Midbrain (tissue), 1 donor: ENCODE measurements at regions not wholly inside any gene's neighbourhood (a gene's known extent, or its start where the extent isn't known, plus 50 kb on each side); places are given as distances from the start of the nearest gene placed in this dataset.
"Not testable (repeated sequence)": the region's sequence is repeated elsewhere in the genome, so short reads cannot be mapped to it uniquely, and the experiment has no call there.

ENCODE experiments used
- DNase-seq: peaks from one replicate; lab custom pipeline; 2025; lab: John Stamatoyannopoulos, UW

DNA sequence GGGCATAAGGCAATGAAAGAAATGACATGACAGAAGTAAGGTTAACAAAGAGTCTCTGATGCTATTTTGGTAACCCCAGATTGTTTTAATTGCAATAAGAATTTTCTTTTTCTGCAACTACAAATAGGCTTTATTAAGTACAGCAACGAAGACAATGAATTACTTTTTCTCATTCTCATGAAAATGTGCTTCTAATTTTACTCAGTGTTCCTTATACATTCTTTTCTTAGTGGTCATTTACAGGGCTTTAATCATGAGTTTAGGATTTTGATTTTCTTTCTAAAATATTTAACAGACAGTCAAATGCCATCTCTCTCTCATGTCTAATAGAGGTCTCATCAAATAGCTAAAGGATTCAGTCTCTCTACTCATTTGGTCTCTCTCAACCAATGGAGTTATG is 452.1 kb downstream of the RAP2B start:
- no peak for DNase-seq

DNA sequence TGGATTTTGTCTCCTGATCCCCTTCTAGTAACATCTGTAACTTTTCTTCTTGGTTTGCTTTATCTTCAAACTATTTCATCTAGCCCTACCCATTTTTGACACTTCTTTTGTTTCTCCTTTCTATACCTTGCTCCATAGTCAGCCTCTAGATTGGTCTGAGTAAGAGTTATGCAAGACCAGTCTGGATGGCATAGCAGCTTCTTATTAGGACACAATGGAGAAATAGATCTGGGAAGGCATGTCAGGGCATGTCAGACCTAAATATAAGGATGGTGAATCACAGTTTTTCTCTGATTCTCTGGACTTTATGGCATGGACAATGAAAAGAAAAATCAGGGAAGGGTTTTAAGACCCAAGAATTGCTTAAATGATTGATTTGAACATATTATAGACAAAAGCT is 452.5 kb downstream of the RAP2B start:
- no peak for DNase-seq

DNA sequence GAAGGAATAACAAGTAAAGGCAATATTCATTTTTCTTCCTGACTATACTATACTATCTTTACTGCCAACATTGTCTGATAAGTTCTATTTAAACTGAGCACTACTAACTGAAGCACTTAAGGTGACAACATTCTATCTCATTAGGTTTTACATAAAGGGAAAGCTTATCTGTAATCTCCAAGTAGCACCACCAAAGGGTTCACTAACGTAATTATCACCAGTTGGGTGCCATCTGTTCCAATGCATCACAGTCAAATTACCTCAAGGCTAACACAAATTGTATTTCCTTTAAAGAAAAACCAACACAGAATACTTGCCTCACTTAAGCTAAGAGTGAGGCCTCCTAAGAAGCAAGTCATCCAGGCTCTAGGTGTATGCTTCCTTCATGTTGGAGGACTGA is 453.8 kb downstream of the RAP2B start:
- DNase-seq, result no peak

DNA sequence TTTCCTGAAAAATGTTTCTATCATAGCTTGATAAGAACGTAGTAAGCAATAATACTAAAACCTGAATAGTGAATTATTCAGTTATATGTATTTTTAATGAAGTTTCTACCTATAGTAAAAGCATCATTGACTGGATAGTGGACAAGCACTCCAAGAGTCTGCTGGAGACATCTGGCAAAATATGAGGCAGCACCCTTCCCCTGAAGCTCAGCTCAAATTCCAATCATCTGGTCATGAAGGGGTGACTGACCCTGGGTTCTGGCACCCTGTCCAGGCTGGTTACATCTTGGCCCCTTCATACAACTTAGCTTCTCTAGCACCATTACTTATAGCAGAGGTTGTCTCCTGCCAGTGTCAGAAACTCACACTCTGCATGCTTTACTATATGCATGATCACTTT is 455.4 kb downstream of the RAP2B start:
- no peak for DNase-seq

DNA sequence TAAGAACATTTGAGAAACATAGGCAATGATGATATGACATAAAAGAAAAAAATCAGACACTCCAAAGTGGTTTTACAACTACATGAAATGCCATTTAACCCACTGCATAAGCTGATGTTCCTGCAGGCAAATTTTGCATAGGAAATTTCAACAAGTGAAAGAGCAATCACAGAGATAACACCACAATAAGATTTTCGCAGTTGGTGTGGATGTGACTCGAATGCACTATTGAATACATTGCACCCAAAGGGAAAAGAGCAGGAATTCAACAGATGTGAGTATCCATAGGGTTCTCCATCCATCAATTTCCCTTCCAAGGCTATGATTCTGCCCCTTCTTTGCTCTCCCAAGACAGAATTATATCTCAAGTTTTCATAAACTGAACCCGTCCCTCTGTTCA is 456.1 kb downstream of the RAP2B start:
- DNase-seq, result no peak

DNA sequence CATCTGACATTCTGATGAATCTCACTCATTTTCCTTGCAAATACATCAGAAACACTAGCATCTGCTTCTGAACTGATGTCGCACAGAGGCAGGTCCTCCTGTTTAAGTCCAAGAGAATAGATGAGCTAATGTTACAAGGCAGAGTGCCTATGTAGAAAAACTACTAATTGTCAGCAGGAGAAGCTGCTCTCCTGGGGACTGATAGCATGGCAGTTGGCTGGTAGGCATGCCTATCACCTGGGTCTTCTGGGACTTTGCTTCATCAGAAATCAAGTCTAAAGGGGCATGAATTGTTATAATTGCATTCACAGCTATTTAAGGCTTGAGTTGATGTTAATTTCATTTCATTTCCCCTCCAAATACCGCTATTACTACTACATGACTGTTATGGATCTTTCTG is 457.2 kb downstream of the RAP2B start:
- no peak for DNase-seq

DNA sequence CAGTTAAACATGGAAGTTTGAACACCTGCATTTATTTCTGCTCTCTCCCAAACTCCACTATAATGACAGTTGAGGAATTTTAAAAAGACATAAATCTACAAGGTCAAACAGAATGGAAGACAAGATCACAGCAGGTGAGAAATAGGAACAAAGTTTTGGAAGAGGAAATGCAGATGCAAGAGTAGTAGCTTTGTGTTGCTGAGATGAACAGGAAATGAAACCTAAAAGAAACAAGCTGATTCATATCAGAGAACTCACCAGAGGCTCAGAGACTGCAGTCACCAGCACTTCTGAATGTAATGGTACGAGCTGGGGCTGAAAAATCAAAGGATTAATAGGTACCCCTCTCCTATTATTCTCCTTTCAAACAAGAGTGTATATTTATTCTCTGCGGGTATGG is 459.9 kb downstream of the RAP2B start:
- no peak for DNase-seq

DNA sequence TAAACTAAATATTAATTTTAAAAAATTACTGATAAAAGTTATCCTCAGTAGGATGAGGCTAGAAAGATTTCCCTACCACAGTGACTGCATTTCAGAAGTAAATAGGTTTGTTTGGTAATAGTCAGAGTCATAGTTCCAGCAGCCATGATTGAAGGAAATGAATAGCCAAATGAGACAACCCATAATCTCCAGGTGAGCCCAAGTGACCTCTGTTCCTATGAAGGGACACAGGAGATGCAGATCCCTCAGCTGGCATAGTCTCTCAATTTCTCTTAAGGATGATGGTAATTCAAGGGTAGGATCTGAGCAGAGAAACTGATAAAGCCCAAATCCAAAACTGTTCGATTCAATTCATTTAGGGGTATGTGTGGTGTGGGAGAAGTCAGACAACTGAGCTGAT is 461.8 kb downstream of the RAP2B start:
- DNase-seq, result no peak

DNA sequence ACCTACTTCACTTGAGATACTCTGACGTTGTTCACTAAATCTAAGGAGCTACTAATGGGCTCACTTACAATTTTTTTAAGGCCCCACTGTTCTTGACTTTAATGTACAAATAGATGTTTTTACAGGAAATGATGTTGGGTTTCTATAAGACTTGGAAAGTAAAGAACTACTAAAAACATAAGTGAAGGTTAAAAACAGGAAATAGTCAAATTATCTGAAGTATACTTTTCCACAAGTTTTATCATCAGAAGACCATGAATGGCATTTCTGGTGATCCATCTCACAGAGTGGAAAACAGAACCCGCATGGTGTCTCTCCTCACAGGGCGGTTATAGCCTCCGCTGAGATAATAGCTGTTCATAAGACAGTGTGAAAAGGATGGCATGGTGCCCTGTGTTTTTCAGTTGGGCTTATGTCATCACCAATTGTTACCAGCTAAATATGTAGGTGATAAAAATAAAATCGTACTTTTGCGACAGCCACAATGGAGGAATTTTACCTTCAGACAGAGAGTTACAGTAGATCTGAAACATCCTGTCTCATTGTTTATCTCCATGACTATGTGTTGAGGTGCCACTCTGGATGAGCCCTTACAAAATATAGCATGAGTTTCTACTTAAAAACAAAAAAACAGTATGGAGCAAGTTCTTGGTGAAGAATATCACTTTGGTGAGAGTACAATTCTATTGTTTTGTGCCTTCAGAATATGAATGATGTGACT is 462.4 kb downstream of the RAP2B start:
- DNase-seq, result no peak

DNA sequence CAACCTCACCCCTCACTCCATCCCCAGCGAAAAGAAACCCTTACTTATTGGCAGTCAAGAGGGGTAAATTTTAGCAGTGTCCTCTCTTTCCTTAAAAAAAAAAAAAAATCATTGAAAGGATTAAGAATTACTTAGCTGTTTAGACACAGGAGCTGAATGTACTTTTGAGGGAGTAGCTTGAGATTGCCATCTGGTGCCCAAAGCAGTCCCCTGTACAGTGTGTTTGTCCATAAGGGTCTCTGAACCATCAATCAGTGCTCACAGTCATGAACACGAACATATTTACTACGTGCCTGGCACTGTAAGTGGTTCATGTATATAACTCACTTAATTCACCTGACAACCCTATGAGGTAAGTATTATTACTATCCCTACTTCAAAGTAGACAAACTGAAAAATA is 463.5 kb downstream of the RAP2B start:
- DNase-seq, result no peak

DNA sequence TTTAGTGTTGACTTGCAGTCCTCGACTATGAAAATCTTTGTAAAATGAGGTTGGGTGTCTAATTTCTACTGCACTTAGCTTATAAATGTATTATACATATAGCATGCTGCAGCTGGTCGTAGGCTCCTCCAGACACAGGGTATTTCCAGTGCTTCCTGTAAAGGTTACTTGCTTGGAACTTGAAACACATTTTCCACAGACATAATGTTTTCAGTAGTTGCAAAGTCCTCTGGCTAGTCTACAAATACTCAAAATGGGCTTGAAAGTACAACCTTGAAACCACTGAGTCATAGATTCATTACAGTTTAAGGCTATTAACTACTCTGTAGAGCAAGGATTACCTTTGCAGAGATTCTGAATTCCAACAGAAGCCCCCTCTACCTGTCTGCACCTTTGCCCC is 464.1 kb downstream of the RAP2B start:
- DNase-seq, result no peak

DNA sequence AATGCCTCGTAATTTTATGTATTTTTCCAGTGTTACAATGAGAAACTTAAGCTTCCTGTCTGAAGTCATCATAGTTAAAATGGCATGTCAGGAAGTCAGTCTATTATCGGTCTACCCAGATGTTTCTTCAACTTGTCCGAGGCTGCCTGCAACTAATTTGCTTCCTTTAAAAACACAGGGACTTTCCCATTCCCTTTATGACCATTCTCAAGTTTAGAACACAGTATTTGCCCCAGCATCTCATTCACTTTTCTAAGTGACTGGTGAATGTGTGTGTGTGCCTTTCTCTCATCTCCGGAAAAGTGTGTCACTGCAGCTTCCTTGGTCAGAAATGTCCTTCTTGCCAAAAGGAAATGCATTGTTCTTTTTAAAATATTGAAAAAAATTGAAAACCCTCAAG is 466.6 kb downstream of the RAP2B start:
- DNase-seq, result no peak

DNA sequence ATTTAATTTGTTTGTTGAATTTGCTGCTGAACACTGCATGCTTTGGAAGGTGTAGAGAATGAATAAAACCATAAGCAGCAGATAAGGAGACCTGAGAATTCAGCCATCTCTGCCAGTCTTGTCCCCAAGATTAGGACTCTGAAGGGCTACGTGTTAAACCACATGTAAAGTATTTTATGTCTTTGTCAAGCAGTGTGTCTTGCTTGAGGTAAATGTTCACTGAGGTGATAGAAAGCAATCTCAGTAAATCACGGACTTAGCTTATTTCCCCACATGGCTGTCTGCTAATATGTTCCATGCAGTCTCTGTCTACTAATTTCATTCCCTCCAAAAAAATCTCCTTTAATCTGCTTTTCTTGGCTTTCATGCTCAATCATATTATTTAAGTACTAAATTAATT is 467.1 kb downstream of the RAP2B start:
- no peak for DNase-seq

DNA sequence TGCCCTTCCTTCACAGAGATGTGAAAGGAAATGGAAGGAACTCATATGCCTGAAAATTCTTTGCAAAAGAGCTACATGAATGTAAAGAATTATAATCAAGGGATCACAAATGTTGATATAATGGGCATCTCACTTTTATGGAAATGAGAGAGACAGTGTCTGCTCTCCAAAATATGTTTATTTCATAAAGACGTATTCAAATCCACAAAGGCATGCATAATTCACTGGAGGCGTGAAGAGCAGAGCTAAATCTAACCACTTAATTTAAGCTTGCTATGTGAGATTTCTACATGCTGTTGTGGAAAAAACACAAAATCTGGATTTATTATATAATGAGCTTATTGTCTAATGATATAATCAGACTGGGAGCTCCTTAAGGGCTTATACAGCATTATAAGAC is 469.1 kb downstream of the RAP2B start:
- no peak for DNase-seq

DNA sequence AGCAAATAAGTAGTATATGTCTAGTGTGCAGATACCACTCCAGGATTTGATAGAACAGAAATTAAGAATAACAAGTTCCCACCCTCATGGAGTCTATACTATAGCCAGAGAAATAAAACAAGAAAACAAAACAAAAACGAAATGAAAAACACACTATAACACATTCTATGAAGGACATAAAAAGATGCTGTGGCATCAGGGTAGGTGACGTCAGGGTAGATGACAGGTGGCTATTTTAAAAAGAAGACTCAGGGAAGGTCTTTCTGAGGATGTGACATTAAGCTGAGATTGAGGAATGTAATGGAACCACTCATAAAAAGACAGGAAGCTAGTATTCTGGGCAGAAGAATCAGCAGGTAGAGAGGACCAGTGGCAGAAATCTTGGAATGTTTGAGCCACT is 469.6 kb downstream of the RAP2B start:
- DNase-seq, result no peak

DNA sequence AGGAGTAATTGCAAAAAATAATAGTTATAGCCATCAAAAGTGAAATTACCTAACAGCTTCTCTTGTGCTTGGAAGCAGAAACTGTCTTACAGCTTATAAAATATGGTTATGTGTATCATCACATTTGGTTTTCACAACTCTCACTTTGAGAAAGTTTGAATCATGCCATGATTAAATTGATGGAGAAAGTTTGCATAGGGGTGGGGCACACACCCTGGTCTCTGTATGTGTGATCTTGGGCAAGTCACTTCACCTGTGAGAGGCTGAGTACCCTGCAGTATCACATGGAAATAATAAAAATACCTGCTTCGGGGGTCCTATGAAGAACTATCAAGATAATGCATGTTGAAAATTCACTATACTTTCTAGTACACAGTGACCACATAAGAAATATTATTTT is 471.4 kb downstream of the RAP2B start:
- DNase-seq, result no peak

DNA sequence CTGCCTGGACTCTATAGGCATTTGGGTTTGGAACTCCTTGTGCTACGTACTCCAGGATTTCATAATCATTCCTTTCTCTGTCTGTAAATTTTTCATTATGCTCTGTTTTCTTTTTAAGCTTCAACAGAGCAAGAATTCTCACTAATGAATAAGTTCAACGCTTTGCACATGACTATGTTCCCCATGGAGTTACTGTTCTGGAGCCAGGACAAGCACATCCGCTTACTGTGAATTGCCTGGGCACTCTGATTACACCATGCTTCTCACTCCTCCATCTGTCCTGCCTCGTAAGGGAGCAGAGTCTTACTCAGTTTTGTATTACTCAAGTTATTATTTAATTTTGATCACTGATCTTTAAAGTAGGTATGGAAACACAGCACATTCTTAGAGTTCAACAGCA is 472.7 kb downstream of the RAP2B start:
- no peak for DNase-seq

DNA sequence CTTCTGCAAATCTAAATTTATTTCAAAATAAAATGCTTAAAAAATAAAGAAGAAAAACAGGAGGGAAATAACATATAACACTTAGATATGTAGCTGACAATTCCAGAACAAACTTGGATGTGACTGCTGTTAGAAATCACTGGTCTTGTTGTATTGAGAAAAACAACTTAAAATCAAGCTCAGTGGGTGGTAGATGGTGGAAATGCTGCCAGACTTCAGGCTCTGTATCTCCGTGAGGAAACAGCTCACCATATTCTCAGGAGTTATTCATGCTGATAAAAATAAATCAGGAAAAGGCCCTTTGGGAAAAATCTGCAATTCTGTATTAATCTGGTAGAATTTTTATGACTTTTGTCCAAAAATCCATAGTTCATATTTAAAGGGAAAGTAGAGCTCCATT is 477.6 kb downstream of the RAP2B start:
- no peak for DNase-seq

DNA sequence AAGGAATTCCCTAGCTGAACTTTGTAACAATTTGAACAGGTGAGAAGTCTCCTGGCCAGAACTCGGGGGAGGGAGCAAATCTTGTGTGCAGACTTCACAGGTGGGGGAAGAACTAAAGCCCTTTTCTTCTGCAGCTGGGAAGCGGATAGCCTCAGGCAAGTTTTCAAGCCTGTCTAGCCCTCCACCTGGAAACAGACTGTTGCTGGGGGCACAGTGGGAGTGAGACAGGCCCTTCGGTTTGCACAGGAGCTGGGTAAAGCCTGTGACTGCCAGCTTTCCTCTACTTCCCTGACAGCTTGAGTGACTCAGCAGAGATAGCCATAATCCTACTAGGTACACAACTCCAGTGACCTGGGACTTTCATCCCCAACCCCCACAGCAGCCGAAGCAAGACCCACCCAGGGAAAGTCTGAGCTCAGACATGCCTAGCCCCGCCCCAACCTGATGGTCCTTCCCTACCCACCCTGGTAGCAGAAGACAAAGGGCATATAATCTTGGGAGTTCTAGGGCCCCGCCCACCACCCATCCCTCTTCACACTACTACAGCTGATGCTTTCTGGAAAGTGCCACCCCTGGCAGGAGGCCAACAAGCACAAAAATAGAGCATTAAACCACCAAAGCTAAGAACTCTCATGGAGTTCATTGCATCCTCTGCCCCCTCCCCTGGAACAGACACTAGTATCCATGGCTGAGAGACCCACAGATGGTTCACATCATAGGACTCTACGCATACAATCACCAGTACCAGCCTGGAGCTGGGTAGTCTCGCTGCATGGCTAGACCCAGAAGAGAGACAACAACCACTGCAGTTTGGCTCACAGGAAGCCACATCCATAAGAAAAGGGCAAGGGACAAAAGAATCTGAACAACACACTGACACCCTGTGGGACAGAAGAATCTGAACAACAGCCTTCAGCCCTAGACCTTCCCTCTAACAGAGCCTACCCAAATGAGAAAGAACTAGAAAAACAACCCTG is 479.0 kb downstream of the RAP2B start:
- DNase-seq, result no peak

DNA sequence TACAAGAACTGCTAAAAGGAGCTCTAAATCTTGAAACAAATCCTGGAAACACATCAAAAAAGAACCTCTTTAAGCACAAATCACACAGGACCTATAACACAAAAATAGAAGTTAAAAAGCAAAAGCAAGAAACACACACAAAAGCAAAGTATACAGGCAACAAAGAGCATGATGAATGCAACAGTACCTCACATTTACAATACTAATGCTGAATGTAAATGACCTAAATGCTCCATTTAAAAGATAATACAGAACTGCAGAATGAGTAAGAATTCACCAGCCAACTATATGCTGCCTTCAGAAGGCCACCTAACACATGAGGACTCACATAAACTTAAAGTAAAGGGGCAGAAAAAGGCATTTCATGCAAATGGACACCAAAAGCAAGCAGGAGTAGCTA is 478.6 kb upstream of the ARHGEF26 start:
- not testable (repeated sequence) for DNase-seq

DNA sequence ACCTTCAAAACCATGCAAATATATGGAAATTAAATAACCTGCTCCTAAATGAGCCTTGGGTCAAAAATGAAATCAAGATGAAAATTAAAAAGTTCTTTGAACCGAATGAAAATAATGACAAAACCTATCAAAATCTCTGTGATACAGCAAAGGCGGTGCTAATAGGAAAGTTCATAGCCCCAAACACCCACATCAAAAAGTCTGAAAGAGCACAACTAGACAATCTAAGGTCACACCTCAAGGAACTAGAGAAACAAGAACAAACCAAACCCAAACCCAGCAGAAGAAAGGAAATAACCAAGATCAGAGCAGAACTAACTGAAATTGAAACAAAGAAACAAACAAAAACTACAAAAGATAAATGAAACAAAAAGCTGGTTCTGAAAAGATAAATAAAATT is 477.7 kb upstream of the ARHGEF26 start:
- not testable (repeated sequence) for DNase-seq

DNA sequence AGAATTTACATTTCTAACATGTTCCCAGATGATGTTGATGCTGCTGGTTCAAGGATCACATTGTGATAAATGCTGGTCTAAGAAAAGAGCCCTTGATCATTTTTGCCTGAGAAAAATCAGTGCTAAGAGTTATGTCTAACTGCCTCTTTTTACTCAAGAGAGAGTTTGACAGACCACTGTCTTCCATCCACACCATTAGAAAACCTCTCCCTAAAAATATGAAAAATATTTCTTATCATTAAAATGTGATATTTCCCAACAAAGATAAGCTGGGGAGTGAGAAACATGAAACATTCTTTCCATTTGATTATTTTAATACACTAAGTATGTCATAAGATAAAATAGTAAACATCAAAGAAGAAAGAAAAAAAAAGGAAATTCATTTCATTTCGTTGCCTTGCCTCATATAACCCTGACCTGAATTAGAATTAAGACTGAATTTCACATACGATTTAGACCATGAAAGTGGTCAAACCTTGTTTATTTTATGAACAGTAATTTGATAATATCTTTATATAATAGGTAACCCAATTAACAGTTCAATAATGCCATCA is 471.8 kb upstream of the ARHGEF26 start:
- no peak for DNase-seq

DNA sequence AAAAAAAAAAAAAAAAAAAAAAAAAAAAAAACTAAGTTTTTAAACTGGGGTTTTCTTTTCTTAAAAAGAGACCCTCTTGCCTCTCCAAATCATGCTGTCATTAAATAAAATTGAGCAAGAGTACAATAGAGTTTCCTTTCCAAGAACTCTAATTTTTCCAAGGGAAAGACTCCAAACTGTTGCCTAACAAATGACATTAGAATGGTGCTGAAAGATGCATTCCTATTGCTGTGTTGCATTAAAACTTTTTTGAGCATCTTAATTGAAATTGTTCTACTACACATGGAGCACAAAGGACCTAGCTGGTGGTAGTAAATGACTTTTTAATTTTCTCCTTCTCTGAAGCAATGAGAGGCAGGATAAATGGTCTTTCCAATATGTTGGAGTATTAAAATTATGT is 469.1 kb upstream of the ARHGEF26 start:
- DNase-seq, result no peak
